Calu3 (cell line): ENCODE measurements at regions not wholly inside any gene's neighbourhood (a gene's known extent, or its start where the extent isn't known, plus 50 kb on each side); places are given as distances from the start of the nearest gene placed in this dataset.

Source experiments
- BruUV-seq: library from RNA; stranded (reverse); fragments of 400-500 nt; replicated peaks from 2 replicates; lab custom pipeline; 2021; lab: Mats Ljungman, UMichigan
- CTCF ChIA-PET: fragments of 300-600 bp; sonication (Branson Sonifier 250); formaldehyde crosslinking; loops from one replicate; lab custom pipeline; 2022; ENCODE audit warnings: antibody characterized with exemption; lab: Charles Lee
- DNase-seq: peaks from one replicate; pipeline ENCODE4 v3.0.0; 2022
- H3K27ac Mint-ChIP-seq: one replicate; pipeline ENCODE4 v1.8.0; 2022; ENCODE audit warnings: mixed read lengths; ENCODE audit not compliant: unreplicated experiment
- H3K27me3 Mint-ChIP-seq: one replicate; pipeline ENCODE4 v1.8.0; 2022; ENCODE audit warnings: mixed read lengths; ENCODE audit not compliant: unreplicated experiment
- H3K36me3 Mint-ChIP-seq: one replicate; pipeline ENCODE4 v1.8.0; 2022; ENCODE audit warnings: mild to moderate bottlenecking, moderate library complexity, mixed read lengths; ENCODE audit not compliant: insufficient read depth, unreplicated experiment
- H3K4me1 Mint-ChIP-seq: one replicate; pipeline ENCODE4 v1.8.0; 2022; ENCODE audit warnings: mild to moderate bottlenecking, low read depth, mixed read lengths; ENCODE audit not compliant: unreplicated experiment
- H3K4me3 Mint-ChIP-seq: one replicate; pipeline ENCODE4 v1.8.0; 2022; ENCODE audit warnings: mild to moderate bottlenecking, low read depth, moderate library complexity, mixed read lengths; ENCODE audit not compliant: unreplicated experiment
- H3K9me3 Mint-ChIP-seq: one replicate; pipeline ENCODE4 v1.8.0; 2022; ENCODE audit warnings: low read depth, mixed read lengths; ENCODE audit not compliant: unreplicated experiment
- CTCF ChIP-seq: fragments of 200-600 bp; IDR thresholded peaks from one replicate; pipeline ENCODE4 v1.8.0; 2022; ENCODE audit warnings: antibody characterized with exemption; ENCODE audit not compliant: unreplicated experiment
- intact Hi-C: fragments of 100-400 bp; cut with micrococcal nuclease; formaldehyde crosslinking; loops from one replicate; pipeline ENCODE4 v1.10.0; 2022; ENCODE audit not compliant: unreplicated experiment

DNA sequence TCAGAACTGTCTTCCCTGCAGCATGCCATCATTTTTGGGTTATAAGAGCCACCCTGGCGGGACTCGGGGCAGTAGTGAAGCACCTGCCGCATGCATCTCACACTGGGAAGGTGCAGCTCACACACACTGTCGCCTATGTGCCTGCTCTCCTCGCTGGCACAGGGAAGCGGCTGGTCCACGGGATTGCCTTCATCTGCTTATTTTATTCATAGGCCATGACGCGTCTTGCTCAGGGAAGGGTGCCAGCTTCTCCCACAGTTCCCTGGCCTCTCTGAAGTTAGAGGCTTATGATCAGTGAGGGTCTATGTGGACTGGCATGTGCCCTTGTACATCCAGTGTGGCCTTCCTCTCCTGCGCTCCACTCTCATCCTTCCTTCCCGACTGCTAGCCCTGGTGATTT, 150.0 kb downstream of the KLF12 start:
- Mint-ChIP-seq H3K36me3 (no peaks in the 10 kb centered on the region), H3K27me3 (no peaks in the 10 kb centered on the region), H3K9me3 (no peaks in the 10 kb centered on the region), H3K4me3 (no peak overlapping the region), H3K27ac (no peak overlapping the region), H3K4me1 (no peaks in the 10 kb centered on the region)
- no peak for TF ChIP-seq CTCF
- intact Hi-C loops, result no loop called here
- DNase-seq, result no peak
- CTCF ChIA-PET, result no interaction called here
- BruUV-seq, result no TSS peak

DNA sequence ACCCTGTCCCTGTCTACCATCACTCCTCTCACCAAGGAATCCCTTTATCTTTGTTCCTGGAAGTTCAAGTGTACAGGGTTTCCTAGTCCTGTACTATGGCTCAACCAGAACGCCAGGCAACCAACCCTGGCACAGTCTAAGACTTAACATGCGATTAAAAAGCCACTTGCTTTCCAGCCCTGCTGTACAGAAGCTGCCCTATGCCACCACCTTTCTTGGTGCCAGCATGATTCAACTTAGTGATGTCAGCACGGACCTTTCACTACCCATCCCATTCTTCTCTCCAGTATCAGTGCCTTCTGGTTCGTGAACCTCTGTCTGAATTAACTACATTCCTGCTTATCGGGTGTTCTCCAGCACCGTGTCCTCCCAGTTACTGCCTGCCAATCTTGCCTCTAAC, 151.1 kb downstream of the KLF12 start:
- intact Hi-C loops, result no loop called here
- Mint-ChIP-seq H3K36me3 (no peaks in the 10 kb centered on the region), H3K9me3 (no peaks in the 10 kb centered on the region), H3K27ac (no peak overlapping the region), H3K27me3 (no peaks in the 10 kb centered on the region), H3K4me3 (no peak overlapping the region), H3K4me1 (no peaks in the 10 kb centered on the region)
- CTCF ChIA-PET, result no interaction called here
- no peak for DNase-seq
- no TSS peak for BruUV-seq
- no peak for TF ChIP-seq CTCF

GRCh38 chr13:73981595-73981994, 152.6 kb downstream of the KLF12 start:
- H3K9me3 Mint-ChIP-seq, result no peaks in the 10 kb centered on the region
- intact Hi-C loops, result no loop called here
- no peaks in the 10 kb centered on the region for H3K27me3 Mint-ChIP-seq
- H3K4me1 Mint-ChIP-seq, result no peaks in the 10 kb centered on the region
- no peak for DNase-seq
- no peak overlapping the region for H3K4me3 Mint-ChIP-seq
- H3K36me3 Mint-ChIP-seq, result no peaks in the 10 kb centered on the region
- no peak overlapping the region for H3K27ac Mint-ChIP-seq
- CTCF ChIA-PET, result no interaction called here
- BruUV-seq, result no TSS peak
- no peak for TF ChIP-seq CTCF

GRCh38 chr13:73975767-73976166, 158.4 kb downstream of the KLF12 start:
- no peak overlapping the region for H3K4me3 Mint-ChIP-seq
- no peaks in the 10 kb centered on the region for H3K36me3 Mint-ChIP-seq
- CTCF ChIA-PET, result no interaction called here
- no peak for DNase-seq
- H3K27me3 Mint-ChIP-seq, result no peaks in the 10 kb centered on the region
- intact Hi-C loops, result no loop called here
- TF ChIP-seq CTCF, result no peak
- BruUV-seq, result no TSS peak
- H3K27ac Mint-ChIP-seq, result no peak overlapping the region
- peaks cover 3% of the 10 kb centered on the region for H3K9me3 Mint-ChIP-seq
- H3K4me1 Mint-ChIP-seq, result no peaks in the 10 kb centered on the region
